ENCODE measurements at regions not wholly inside any gene's neighbourhood (a gene's known extent, or its start where the extent isn't known, plus 50 kb on each side); places are given as distances from the start of the nearest gene placed in this dataset.
"Not testable (repeated sequence)": the region's sequence is repeated elsewhere in the genome, so short reads cannot be mapped to it uniquely, and the experiment has no call there.

- Histone ChIP-seq H3K9me3 (ENCODE audit: control extremely low read depth in 1 of 5, control insufficient read depth in 4 of 5, insufficient read depth in 2 of 5, low read depth in 1 of 5, low read length in 4 of 5) (no peaks in the 10 kb centered on the region), H3K36me3 (ENCODE audit: control insufficient read depth in 4 of 4, insufficient read depth in 4 of 4, low read length in 3 of 4) (no peaks in the 10 kb centered on the region), H3K4me3 (ENCODE audit: control insufficient read depth in 1 of 7, extremely low read depth in 1 of 7, insufficient read depth in 4 of 7, low read depth in 2 of 7, low read length in 6 of 7) (no peak overlapping the region), H3K27ac (ENCODE audit: insufficient read depth in 1 of 2, low read depth in 1 of 2, low read length in 2 of 2, poor library complexity in 1 of 2, severe bottlenecking in 2 of 2) (no peak overlapping the region), H3K4me1 (ENCODE audit: control extremely low read depth in 1 of 4, control insufficient read depth in 4 of 4, insufficient read depth in 4 of 4, low read length in 3 of 4) (no peaks in the 10 kb centered on the region), H3K27me3 (replicated peaks in 2 of 5; ENCODE audit: control insufficient read depth in 4 of 5, insufficient read depth in 5 of 5, low read length in 4 of 5) (no peaks in the 10 kb centered on the region)
- no peak for DNase-seq
- CTCF ChIA-PET, result no interaction called here
- WGBS (ENCODE audit: insufficient coverage), result 58% methylated on average over 4 of the region's 4 CpGs
- POLR2A ChIA-PET, result no interaction called here
Observed at GRCh38 chr13:31591642-31592233, 147.6 kb upstream of the RXFP2 start.

DNA sequence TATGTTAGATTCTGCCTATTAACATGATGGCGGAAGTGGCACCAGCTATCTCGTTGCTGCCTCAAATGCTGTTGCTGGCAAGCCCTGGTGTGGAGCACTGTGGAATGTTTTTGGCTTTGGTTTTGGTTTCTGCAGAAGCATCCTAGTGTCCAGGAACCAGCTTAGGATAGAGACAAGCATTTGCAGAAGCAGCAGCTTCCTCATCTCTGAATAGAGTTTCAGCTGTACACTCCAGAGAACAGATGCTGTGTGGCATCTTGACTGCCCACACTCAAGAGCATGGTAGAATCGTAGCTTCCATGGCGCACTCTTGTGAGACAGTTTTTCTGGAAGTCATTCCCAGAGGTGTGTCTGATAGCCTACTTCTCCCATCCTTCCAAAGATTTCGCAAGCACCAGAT, 145.3 kb upstream of the RXFP2 start:
- POLR2A ChIA-PET, result no interaction called here
- H3K27ac ChIP-seq (ENCODE audit: insufficient read depth in 1 of 2, low read depth in 1 of 2, low read length in 2 of 2, poor library complexity in 1 of 2, severe bottlenecking in 2 of 2), result no peak overlapping the region
- no peaks in the 10 kb centered on the region for H3K27me3 ChIP-seq (replicated peaks in 2 of 5; ENCODE audit: control insufficient read depth in 4 of 5, insufficient read depth in 5 of 5, low read length in 4 of 5)
- H3K9me3 ChIP-seq (ENCODE audit: control extremely low read depth in 1 of 5, control insufficient read depth in 4 of 5, insufficient read depth in 2 of 5, low read depth in 1 of 5, low read length in 4 of 5), result no peaks in the 10 kb centered on the region
- WGBS (ENCODE audit: insufficient coverage), result 94% methylated on average over 5 of the region's 5 CpGs
- CTCF ChIA-PET, result no interaction called here
- no peaks in the 10 kb centered on the region for H3K36me3 ChIP-seq (ENCODE audit: control insufficient read depth in 4 of 4, insufficient read depth in 4 of 4, low read length in 3 of 4)
- no peaks in the 10 kb centered on the region for H3K4me1 ChIP-seq (ENCODE audit: control extremely low read depth in 1 of 4, control insufficient read depth in 4 of 4, insufficient read depth in 4 of 4, low read length in 3 of 4)
- no peak overlapping the region for H3K4me3 ChIP-seq (ENCODE audit: control insufficient read depth in 1 of 7, extremely low read depth in 1 of 7, insufficient read depth in 4 of 7, low read depth in 2 of 7, low read length in 6 of 7)
- DNase-seq, result no peak

- WGBS (ENCODE audit: insufficient coverage), result 100% methylated on average over 2 of the region's 2 CpGs
- ChIA-PET POLR2A (no interaction called here), CTCF (no interaction called here)
- no peak for DNase-seq
- no peaks in the 10 kb centered on the region for H3K4me1 ChIP-seq (ENCODE audit: control extremely low read depth in 1 of 4, control insufficient read depth in 4 of 4, insufficient read depth in 4 of 4, low read length in 3 of 4)
- no peaks in the 10 kb centered on the region for H3K36me3 ChIP-seq (ENCODE audit: control insufficient read depth in 4 of 4, insufficient read depth in 4 of 4, low read length in 3 of 4)
- no peaks in the 10 kb centered on the region for H3K27me3 ChIP-seq (replicated peaks in 2 of 5; ENCODE audit: control insufficient read depth in 4 of 5, insufficient read depth in 5 of 5, low read length in 4 of 5)
- no peak overlapping the region for H3K27ac ChIP-seq (ENCODE audit: insufficient read depth in 1 of 2, low read depth in 1 of 2, low read length in 2 of 2, poor library complexity in 1 of 2, severe bottlenecking in 2 of 2)
- H3K9me3 ChIP-seq (ENCODE audit: control extremely low read depth in 1 of 5, control insufficient read depth in 4 of 5, insufficient read depth in 2 of 5, low read depth in 1 of 5, low read length in 4 of 5), result no peaks in the 10 kb centered on the region
- no peak overlapping the region for H3K4me3 ChIP-seq (ENCODE audit: control insufficient read depth in 1 of 7, extremely low read depth in 1 of 7, insufficient read depth in 4 of 7, low read depth in 2 of 7, low read length in 6 of 7)
Observed at GRCh38 chr13:31595563-31595962, 143.8 kb upstream of the RXFP2 start.

GRCh38 chr13:31598990-31599389, 140.3 kb upstream of the RXFP2 start:
- no peak for DNase-seq
- POLR2A ChIA-PET, result no interaction called here
- Histone ChIP-seq H3K27ac (ENCODE audit: insufficient read depth in 1 of 2, low read depth in 1 of 2, low read length in 2 of 2, poor library complexity in 1 of 2, severe bottlenecking in 2 of 2) (no peak overlapping the region), H3K36me3 (ENCODE audit: control insufficient read depth in 4 of 4, insufficient read depth in 4 of 4, low read length in 3 of 4) (no peaks in the 10 kb centered on the region), H3K27me3 (replicated peaks in 2 of 5; ENCODE audit: control insufficient read depth in 4 of 5, insufficient read depth in 5 of 5, low read length in 4 of 5) (no peaks in the 10 kb centered on the region), H3K9me3 (ENCODE audit: control extremely low read depth in 1 of 5, control insufficient read depth in 4 of 5, insufficient read depth in 2 of 5, low read depth in 1 of 5, low read length in 4 of 5) (no peaks in the 10 kb centered on the region), H3K4me1 (ENCODE audit: control extremely low read depth in 1 of 4, control insufficient read depth in 4 of 4, insufficient read depth in 4 of 4, low read length in 3 of 4) (no peaks in the 10 kb centered on the region), H3K4me3 (ENCODE audit: control insufficient read depth in 1 of 7, extremely low read depth in 1 of 7, insufficient read depth in 4 of 7, low read depth in 2 of 7, low read length in 6 of 7) (no peak overlapping the region)
- CTCF ChIA-PET, result no interaction called here
- WGBS (ENCODE audit: insufficient coverage), result 100% methylated on average over 1 of the region's 3 CpGs

DNA sequence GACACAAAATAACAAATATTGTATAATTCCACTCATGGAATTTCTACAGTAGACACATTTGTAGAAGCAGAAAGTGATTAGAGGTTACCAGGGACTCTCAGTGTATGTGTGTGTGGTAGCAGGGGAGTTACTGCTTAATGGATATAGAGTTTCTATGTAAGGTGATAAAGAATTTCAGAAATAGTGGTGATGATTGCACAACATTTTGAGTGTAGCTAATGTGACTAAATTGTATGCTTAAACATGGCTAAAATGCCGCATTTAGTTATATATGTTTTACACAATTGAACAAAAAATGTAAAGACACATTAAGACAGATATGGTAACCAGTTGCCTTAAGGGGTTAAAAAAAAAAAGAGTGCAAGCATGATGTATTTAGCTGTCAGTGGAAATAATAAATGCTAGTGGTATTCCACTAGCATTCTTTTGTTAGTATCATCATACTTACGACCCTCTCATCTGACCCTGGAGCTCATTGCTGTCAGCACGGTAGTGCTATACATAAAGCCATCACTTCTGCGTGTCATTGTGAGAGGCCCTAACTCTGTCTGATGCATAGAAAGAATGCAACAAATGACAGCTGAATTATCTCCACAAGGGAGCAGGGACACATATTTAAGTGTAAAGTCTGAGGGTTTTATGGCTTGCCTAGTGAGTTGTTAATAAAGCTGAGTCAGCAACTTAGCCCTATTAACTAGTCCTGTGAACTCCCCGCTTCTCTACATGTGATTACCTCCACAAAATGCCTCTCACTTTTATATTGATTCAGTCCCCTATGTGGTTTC, 134.1 kb upstream of the RXFP2 start:
- Histone ChIP-seq H3K4me3 (ENCODE audit: control insufficient read depth in 1 of 7, extremely low read depth in 1 of 7, insufficient read depth in 4 of 7, low read depth in 2 of 7, low read length in 6 of 7) (no peak overlapping the region), H3K27me3 (replicated peaks in 2 of 5; ENCODE audit: control insufficient read depth in 4 of 5, insufficient read depth in 5 of 5, low read length in 4 of 5) (no peaks in the 10 kb centered on the region), H3K4me1 (ENCODE audit: control extremely low read depth in 1 of 4, control insufficient read depth in 4 of 4, insufficient read depth in 4 of 4, low read length in 3 of 4) (no peaks in the 10 kb centered on the region), H3K9me3 (ENCODE audit: control extremely low read depth in 1 of 5, control insufficient read depth in 4 of 5, insufficient read depth in 2 of 5, low read depth in 1 of 5, low read length in 4 of 5) (no peaks in the 10 kb centered on the region), H3K36me3 (ENCODE audit: control insufficient read depth in 4 of 4, insufficient read depth in 4 of 4, low read length in 3 of 4) (no peaks in the 10 kb centered on the region), H3K27ac (ENCODE audit: insufficient read depth in 1 of 2, low read depth in 1 of 2, low read length in 2 of 2, poor library complexity in 1 of 2, severe bottlenecking in 2 of 2) (no peak overlapping the region)
- CTCF ChIA-PET, result no interaction called here
- POLR2A ChIA-PET, result no interaction called here
- DNase-seq, result no peak
- 83% methylated on average over 4 of the region's 5 CpGs for WGBS (ENCODE audit: insufficient coverage)

- DNase-seq; H3K4me1 ChIP-seq (ENCODE audit: control extremely low read depth in 1 of 4, control insufficient read depth in 4 of 4, insufficient read depth in 4 of 4, low read length in 3 of 4); H3K9me3 ChIP-seq (ENCODE audit: control extremely low read depth in 1 of 5, control insufficient read depth in 4 of 5, insufficient read depth in 2 of 5, low read depth in 1 of 5, low read length in 4 of 5); H3K4me3 ChIP-seq (ENCODE audit: control insufficient read depth in 1 of 7, extremely low read depth in 1 of 7, insufficient read depth in 4 of 7, low read depth in 2 of 7, low read length in 6 of 7); H3K27ac ChIP-seq (ENCODE audit: insufficient read depth in 1 of 2, low read depth in 1 of 2, low read length in 2 of 2, poor library complexity in 1 of 2, severe bottlenecking in 2 of 2); H3K27me3 ChIP-seq (replicated peaks in 2 of 5; ENCODE audit: control insufficient read depth in 4 of 5, insufficient read depth in 5 of 5, low read length in 4 of 5); POLR2A ChIA-PET; H3K36me3 ChIP-seq (ENCODE audit: control insufficient read depth in 4 of 4, insufficient read depth in 4 of 4, low read length in 3 of 4); CTCF ChIA-PET: not testable (repeated sequence)
- 56% methylated on average over 1 of the region's 7 CpGs for WGBS (ENCODE audit: insufficient coverage)
Observed at GRCh38 chr13:31607531-31607930, 131.8 kb upstream of the RXFP2 start.

GRCh38 chr13:31608780-31609179, 130.5 kb upstream of the RXFP2 start:
- H3K4me3 ChIP-seq (ENCODE audit: control insufficient read depth in 1 of 7, extremely low read depth in 1 of 7, insufficient read depth in 4 of 7, low read depth in 2 of 7, low read length in 6 of 7); POLR2A ChIA-PET; H3K27me3 ChIP-seq (replicated peaks in 2 of 5; ENCODE audit: control insufficient read depth in 4 of 5, insufficient read depth in 5 of 5, low read length in 4 of 5); H3K27ac ChIP-seq (ENCODE audit: insufficient read depth in 1 of 2, low read depth in 1 of 2, low read length in 2 of 2, poor library complexity in 1 of 2, severe bottlenecking in 2 of 2); DNase-seq; CTCF ChIA-PET; H3K9me3 ChIP-seq (ENCODE audit: control extremely low read depth in 1 of 5, control insufficient read depth in 4 of 5, insufficient read depth in 2 of 5, low read depth in 1 of 5, low read length in 4 of 5); H3K4me1 ChIP-seq (ENCODE audit: control extremely low read depth in 1 of 4, control insufficient read depth in 4 of 4, insufficient read depth in 4 of 4, low read length in 3 of 4); H3K36me3 ChIP-seq (ENCODE audit: control insufficient read depth in 4 of 4, insufficient read depth in 4 of 4, low read length in 3 of 4): not testable (repeated sequence)
- WGBS (ENCODE audit: insufficient coverage), result 97% methylated on average over 18 of the region's 23 CpGs

Data from common myeloid progenitor, CD34-positive (primary cell).